GM23338 (cell line): ENCODE measurements at regions not wholly inside any gene's neighbourhood (a gene's known extent, or its start where the extent isn't known, plus 50 kb on each side); places are given as distances from the start of the nearest gene placed in this dataset.

ENCODE experiments used
- ATAC-seq: fragments of 200-7000 bp; cut with Tn5 transposase; 3 replicates; pipeline ENCODE4 v1.9.1; 2020
- DNase-seq: peaks from one replicate; pipeline ENCODE4 v3.0.0-alpha.2; 2015; ENCODE audit warnings: low spot score
- H2AFZ ChIP-seq: fragments of 200-600 bp; sonication (generic); 2 replicates; pipeline ENCODE4 v1.8.0; 2016; ENCODE audit warnings: antibody characterized with exemption, mild to moderate bottlenecking, moderate library complexity
- H3F3A ChIP-seq: fragments of 200-600 bp; sonication (generic); replicated peaks from 2 replicates; pipeline ENCODE4 v1.8.0; 2017; ENCODE audit warnings: antibody characterized with exemption, mixed run types, low read depth
- H3K27ac ChIP-seq: fragments of 200-600 bp; sonication (generic); 2 replicates; pipeline ENCODE4 v1.6.1; 2016; ENCODE audit warnings: low read depth
- H3K27me3 ChIP-seq: fragments of 200-600 bp; sonication (generic); 2 replicates; pipeline ENCODE4 v1.8.0; 2016; ENCODE audit warnings: mild to moderate bottlenecking, mixed run types, moderate library complexity; ENCODE audit not compliant: insufficient read depth
- H3K36me3 ChIP-seq: fragments of 200-600 bp; sonication (generic); 2 replicates; pipeline ENCODE4 v1.8.0; 2016; ENCODE audit warnings: mild to moderate bottlenecking; ENCODE audit not compliant: insufficient read depth
- H3K4me1 ChIP-seq: fragments of 200-600 bp; sonication (generic); 2 replicates; pipeline ENCODE4 v1.8.0; 2016; ENCODE audit warnings: mild to moderate bottlenecking, moderate library complexity; ENCODE audit not compliant: insufficient read depth
- H3K4me2 ChIP-seq: fragments of 200-600 bp; sonication (generic); 2 replicates; pipeline ENCODE4 v1.7.1; 2017; ENCODE audit warnings: mixed run types
- H3K4me3 ChIP-seq: fragments of 200-600 bp; sonication (generic); 2 replicates; pipeline ENCODE4 v1.6.1; 2016; ENCODE audit warnings: mixed run types
- H3K79me2 ChIP-seq: fragments of 200-600 bp; sonication (generic); replicated peaks from 2 replicates; pipeline ENCODE4 v1.8.0; 2017; ENCODE audit warnings: mild to moderate bottlenecking; ENCODE audit not compliant: insufficient read depth
- H3K9me2 ChIP-seq: fragments of 200-600 bp; sonication (generic); 2 replicates; pipeline ENCODE4 v1.8.0; 2017; ENCODE audit not compliant: insufficient read depth
- H4K20me1 ChIP-seq: fragments of 200-600 bp; sonication (generic); replicated peaks from 2 replicates; pipeline ENCODE4 v1.8.0; 2017; ENCODE audit warnings: mild to moderate bottlenecking; ENCODE audit not compliant: insufficient read depth
- H3K27ac Mint-ChIP-seq: 2 replicates; pipeline ENCODE4 v1.8.0; 2020; ENCODE audit warnings: inconsistent platforms, mild to moderate bottlenecking, moderate library complexity, mixed read lengths
- H3K27me3 Mint-ChIP-seq: 3 replicates; pipeline ENCODE4 v1.8.0; 2022; ENCODE audit warnings: low read depth, mild to moderate bottlenecking, moderate library complexity, mixed read lengths, inconsistent platforms; ENCODE audit not compliant: insufficient read depth, poor library complexity
- H3K36me3 Mint-ChIP-seq: 3 replicates; pipeline ENCODE4 v1.8.0; 2021; ENCODE audit warnings: low read depth, mild to moderate bottlenecking, inconsistent platforms, moderate library complexity, mixed read lengths
- H3K4me1 Mint-ChIP-seq: 3 replicates; pipeline ENCODE4 v1.8.0; 2020; ENCODE audit warnings: mild to moderate bottlenecking, inconsistent platforms, mixed read lengths
- H3K4me3 Mint-ChIP-seq: 3 replicates; pipeline ENCODE4 v1.8.0; 2021; ENCODE audit warnings: moderate library complexity, mild to moderate bottlenecking, inconsistent platforms, mixed read lengths
- H3K9me3 Mint-ChIP-seq: 3 replicates; pipeline ENCODE4 v1.8.0; 2020; ENCODE audit warnings: moderate library complexity, mild to moderate bottlenecking, inconsistent platforms, mixed read lengths
- CREB1 ChIP-seq: fragments of 250-450 bp; sonication (Bioruptor Pico); IDR thresholded peaks from 2 replicates; pipeline ENCODE4 v1.5.0; 2020; ENCODE audit warnings: low read depth, mild to moderate bottlenecking, moderate library complexity
- CTCF ChIP-seq, 2 experiments: fragments of 200-600 bp in 1 of 2; sonication (generic) in 1 of 2; conservative IDR thresholded peaks; 2 replicates each; pipeline versions ENCODE4 v1.5.1 to v1.6.1; 2016 to 2017; ENCODE audit warnings: antibody characterized with exemption in 2 of 2, low read depth in 2 of 2, mild to moderate bottlenecking in 2 of 2, moderate library complexity in 1 of 2
- EZH2 ChIP-seq: fragments of 200-600 bp; sonication (generic); IDR thresholded peaks from one replicate; pipeline ENCODE4 v1.8.0; 2017; ENCODE audit warnings: antibody characterized with exemption, mild to moderate bottlenecking, low read depth; ENCODE audit not compliant: unreplicated experiment
- NANOG ChIP-seq: IDR thresholded peaks from 2 replicates; pipeline ENCODE4 v1.6.1; 2016; ENCODE audit warnings: antibody characterized with exemption, borderline replicate concordance
- POLR2AphosphoS5 ChIP-seq: IDR thresholded peaks from 2 replicates; pipeline ENCODE4 v1.6.1; 2016; ENCODE audit warnings: antibody characterized with exemption, low read depth
- STAT1 ChIP-seq: IDR thresholded peaks from one replicate; pipeline ENCODE4 v1.6.1; 2016; ENCODE audit warnings: antibody characterized with exemption; ENCODE audit not compliant: unreplicated experiment
- ZNF114 ChIP-seq: fragments of 250-450 bp; sonication (Bioruptor Pico); IDR thresholded peaks from 2 replicates; pipeline ENCODE4 v1.5.0; 2020; ENCODE audit warnings: mild to moderate bottlenecking, moderate library complexity
- ZNF331 ChIP-seq: fragments of 250-450 bp; sonication (Bioruptor Pico); IDR thresholded peaks from 2 replicates; pipeline ENCODE4 v1.5.0; 2020; ENCODE audit warnings: low read depth, mild to moderate bottlenecking, moderate library complexity
- ZNF462 ChIP-seq: fragments of 250-450 bp; sonication (Bioruptor Pico); IDR thresholded peaks from 2 replicates; pipeline ENCODE4 v1.5.0; 2020; ENCODE audit warnings: mild to moderate bottlenecking, moderate library complexity

GRCh38 chr4:18621186-18621585, 599.6 kb upstream of the LCORL start:
- no peak for TF ChIP-seq CREB1 (CRISPR knock-in tag)
- no peak for TF ChIP-seq POLR2AphosphoS5
- no peak for TF ChIP-seq EZH2
- no peak for TF ChIP-seq ZNF114 (CRISPR knock-in tag)
- TF ChIP-seq STAT1 = no peak
- no peak for TF ChIP-seq ZNF462
- H3K9me2 ChIP-seq = peaks cover 9% of the 10 kb centered on the region; the same call in 1 of the 2 replicates
- no peaks in the 10 kb centered on the region for H3K36me3 Mint-ChIP-seq
- no peak overlapping the region for H2AFZ ChIP-seq
- no peak overlapping the region for H3K4me3 Mint-ChIP-seq
- no peaks in the 10 kb centered on the region for H3K79me2 ChIP-seq
- H3K4me1 ChIP-seq = peaks cover 2% of the 10 kb centered on the region; the same call in 1 of the 2 replicates
- H3K36me3 ChIP-seq = no peaks in the 10 kb centered on the region
- ATAC-seq (no peak), DNase-seq (no peak)
- no peaks in the 10 kb centered on the region for H4K20me1 ChIP-seq
- no peak overlapping the region for H3K27ac ChIP-seq
- H3K4me1 Mint-ChIP-seq = peaks cover 10% of the 10 kb centered on the region
- no peaks in the 10 kb centered on the region for H3K27me3 Mint-ChIP-seq
- no peak overlapping the region for H3K27ac Mint-ChIP-seq
- no peak overlapping the region for H3K4me2 ChIP-seq
- peaks cover 5% of the 10 kb centered on the region; the same call in 2 of the 3 replicates for H3K9me3 Mint-ChIP-seq
- no peaks in the 10 kb centered on the region for H3K27me3 ChIP-seq
- H3K4me3 ChIP-seq = no peak overlapping the region
- H3F3A ChIP-seq = no peaks in the 10 kb centered on the region

- Mint-ChIP-seq H3K4me1 (no peaks in the 10 kb centered on the region), H3K27ac (no peak overlapping the region), H3K36me3 (no peaks in the 10 kb centered on the region), H3K9me3 (no peaks in the 10 kb centered on the region), H3K27me3 (no peaks in the 10 kb centered on the region), H3K4me3 (no peak overlapping the region)
- Histone ChIP-seq H3K9me2 (no peaks in the 10 kb centered on the region; the same call in 1 of the 2 replicates), H3F3A (no peaks in the 10 kb centered on the region), H3K4me2 (no peak overlapping the region), H3K79me2 (no peaks in the 10 kb centered on the region), H3K27ac (no peak overlapping the region), H3K4me3 (no peak overlapping the region), H2AFZ (no peak overlapping the region), H3K4me1 (no peaks in the 10 kb centered on the region), H4K20me1 (no peaks in the 10 kb centered on the region), H3K27me3 (no peaks in the 10 kb centered on the region), H3K36me3 (no peaks in the 10 kb centered on the region)
- no peak for DNase-seq
- ATAC-seq = no peak
- no peak for TF ChIP-seq EZH2
- no peak for TF ChIP-seq POLR2AphosphoS5
- TF ChIP-seq ZNF331 (CRISPR knock-in tag) = no peak
- no peak for TF ChIP-seq CTCF (conservative IDR thresholded peaks at IDR 0.05; ENCODE audit: low read depth in 2 of 2)
- no peak for TF ChIP-seq NANOG
- TF ChIP-seq ZNF114 (CRISPR knock-in tag) = no peak
Observed at GRCh38 chr4:18616720-18617119, 595.2 kb upstream of the LCORL start.
